ENCODE measurements at regions not wholly inside any gene's neighbourhood (a gene's known extent, or its start where the extent isn't known, plus 50 kb on each side); places are given as distances from the start of the nearest gene placed in this dataset.
A peak's percentile ranks its signal among the peaks of the same experiment; 100 is the strongest.

GRCh38 chr9:75592586-75592985 lies 297.9 kb upstream of the PCSK5 start:
- Histone ChIP-seq H3K79me2 (replicated peaks; ENCODE audit: insufficient read depth) (no peaks in the 10 kb centered on the region), H3K36me3 (ENCODE audit: insufficient read depth) (no peaks in the 10 kb centered on the region), H3K4me1 (ENCODE audit: insufficient read depth) (no peaks in the 10 kb centered on the region), H3K9me2 (ENCODE audit: insufficient read depth) (peaks cover 16% of the 10 kb centered on the region), H3K27ac (ENCODE audit: low read depth) (no peak overlapping the region), H4K20me1 (replicated peaks; ENCODE audit: insufficient read depth) (no peaks in the 10 kb centered on the region), H3K4me2 (no peak overlapping the region), H3F3A (replicated peaks; ENCODE audit: low read depth) (no peaks in the 10 kb centered on the region), H3K27me3 (ENCODE audit: insufficient read depth) (no peaks in the 10 kb centered on the region), H3K4me3 (no peak overlapping the region), H2AFZ (no peak overlapping the region)
- H3K27ac Mint-ChIP-seq, result no peak overlapping the region
- TF ChIP-seq REST (IDR thresholded peaks at IDR 0.05; ENCODE audit: unreplicated experiment), result no peak
- TF ChIP-seq POLR2AphosphoS5 (IDR thresholded peaks at IDR 0.05; ENCODE audit: low read depth), result no peak
- TF ChIP-seq ETS1 (IDR thresholded peaks at IDR 0.05), result no peak
- TF ChIP-seq EZH2 (IDR thresholded peaks at IDR 0.05; ENCODE audit: low read depth, unreplicated experiment), result no peak
- no peak for TF ChIP-seq EZH2phosphoT487 (IDR thresholded peaks at IDR 0.05; ENCODE audit: unreplicated experiment)
- TF ChIP-seq CTCF (conservative IDR thresholded peaks at IDR 0.05; ENCODE audit: low read depth in 2 of 2), result no peak
- TF ChIP-seq NANOG (IDR thresholded peaks at IDR 0.05; ENCODE audit: borderline replicate concordance), result no peak
- TF ChIP-seq JUNB (IDR thresholded peaks at IDR 0.05; ENCODE audit: unreplicated experiment), result no peak
- H3K4me3 Mint-ChIP-seq, result no peak overlapping the region
- no peaks in the 10 kb centered on the region for H3K27me3 Mint-ChIP-seq (ENCODE audit: insufficient read depth, low read depth, poor library complexity)
- ATAC-seq (no peak), DNase-seq (ENCODE audit: low spot score) (no peak)
- no peaks in the 10 kb centered on the region for H3K4me1 Mint-ChIP-seq
- H3K36me3 Mint-ChIP-seq (ENCODE audit: low read depth), result 0 out of 3 replicates have a peak, but pooled peaks cover 6% of the 10 kb centered on the region
- H3K9me3 Mint-ChIP-seq, result 0 out of 3 replicates have a peak, but pooled peaks cover 4% of the 10 kb centered on the region

GRCh38 chr9:75593920-75594319 lies 296.6 kb upstream of the PCSK5 start:
- no peaks in the 10 kb centered on the region for H3K79me2 ChIP-seq (replicated peaks; ENCODE audit: insufficient read depth)
- H4K20me1 ChIP-seq (replicated peaks; ENCODE audit: insufficient read depth), result no peaks in the 10 kb centered on the region
- H3K9me2 ChIP-seq (ENCODE audit: insufficient read depth), result peaks cover 16% of the 10 kb centered on the region
- H2AFZ ChIP-seq, result no peak overlapping the region
- no peak overlapping the region for H3K4me3 ChIP-seq
- H3K4me1 ChIP-seq (ENCODE audit: insufficient read depth), result no peaks in the 10 kb centered on the region
- Mint-ChIP-seq H3K9me3 (0 out of 3 replicates have a peak, but pooled peaks cover 4% of the 10 kb centered on the region), H3K27me3 (ENCODE audit: insufficient read depth, low read depth, poor library complexity) (no peaks in the 10 kb centered on the region), H3K4me3 (no peak overlapping the region), H3K4me1 (no peaks in the 10 kb centered on the region), H3K27ac (no peak overlapping the region), H3K36me3 (ENCODE audit: low read depth) (0 out of 3 replicates have a peak, but pooled peaks cover 6% of the 10 kb centered on the region)
- ATAC-seq (peak; percentile 32; the same call in 1 of the 3 replicates), DNase-seq (ENCODE audit: low spot score) (no peak)
- H3F3A ChIP-seq (replicated peaks; ENCODE audit: low read depth), result no peaks in the 10 kb centered on the region
- no peaks in the 10 kb centered on the region for H3K27me3 ChIP-seq (ENCODE audit: insufficient read depth)
- H3K36me3 ChIP-seq (ENCODE audit: insufficient read depth), result no peaks in the 10 kb centered on the region
- no peak overlapping the region for H3K4me2 ChIP-seq
- H3K27ac ChIP-seq (ENCODE audit: low read depth), result no peak overlapping the region
- TF ChIP-seq ETS1 (IDR thresholded peaks at IDR 0.05) (no peak), EZH2phosphoT487 (IDR thresholded peaks at IDR 0.05; ENCODE audit: unreplicated experiment) (no peak), STAT1 (IDR thresholded peaks at IDR 0.05; ENCODE audit: unreplicated experiment) (no peak), CTCF (conservative IDR thresholded peaks at IDR 0.05; ENCODE audit: low read depth in 2 of 2) (peak; percentile 12 to 29; a peak in 2 of 4 replicates), POLR2AphosphoS5 (IDR thresholded peaks at IDR 0.05; ENCODE audit: low read depth) (no peak)
